ENCODE measurements at regions not wholly inside any gene's neighbourhood (a gene's known extent, or its start where the extent isn't known, plus 50 kb on each side); places are given as distances from the start of the nearest gene placed in this dataset.

DNA sequence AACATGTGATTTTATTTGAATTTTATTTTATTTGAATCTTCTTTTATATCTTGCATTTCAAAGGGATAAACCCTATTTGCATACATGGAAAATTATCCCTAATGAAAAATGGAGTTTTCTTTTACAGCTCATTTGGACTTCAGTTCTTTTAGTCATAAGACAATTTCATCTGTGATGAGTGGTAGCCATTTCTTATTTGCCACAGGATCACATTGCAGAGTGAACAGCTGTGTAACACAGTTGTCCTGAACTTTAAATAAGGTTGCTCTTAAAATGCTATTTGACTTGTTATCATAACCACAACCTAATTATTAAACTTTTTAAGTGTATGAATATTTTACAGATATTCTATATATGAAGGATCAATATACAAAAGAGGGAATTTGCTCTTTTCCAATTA lies 221.7 kb upstream of the ROPN1 start:
- TF ChIP-seq, protein P1, sequence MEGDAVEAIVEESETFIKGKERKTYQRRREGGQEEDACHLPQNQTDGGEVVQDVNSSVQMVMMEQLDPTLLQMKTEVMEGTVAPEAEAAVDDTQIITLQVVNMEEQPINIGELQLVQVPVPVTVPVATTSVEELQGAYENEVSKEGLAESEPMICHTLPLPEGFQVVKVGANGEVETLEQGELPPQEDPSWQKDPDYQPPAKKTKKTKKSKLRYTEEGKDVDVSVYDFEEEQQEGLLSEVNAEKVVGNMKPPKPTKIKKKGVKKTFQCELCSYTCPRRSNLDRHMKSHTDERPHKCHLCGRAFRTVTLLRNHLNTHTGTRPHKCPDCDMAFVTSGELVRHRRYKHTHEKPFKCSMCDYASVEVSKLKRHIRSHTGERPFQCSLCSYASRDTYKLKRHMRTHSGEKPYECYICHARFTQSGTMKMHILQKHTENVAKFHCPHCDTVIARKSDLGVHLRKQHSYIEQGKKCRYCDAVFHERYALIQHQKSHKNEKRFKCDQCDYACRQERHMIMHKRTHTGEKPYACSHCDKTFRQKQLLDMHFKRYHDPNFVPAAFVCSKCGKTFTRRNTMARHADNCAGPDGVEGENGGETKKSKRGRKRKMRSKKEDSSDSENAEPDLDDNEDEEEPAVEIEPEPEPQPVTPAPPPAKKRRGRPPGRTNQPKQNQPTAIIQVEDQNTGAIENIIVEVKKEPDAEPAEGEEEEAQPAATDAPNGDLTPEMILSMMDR (IDR thresholded peaks at IDR 0.05), result no peak
- TF ChIP-seq POLR2A (IDR thresholded peaks at IDR 0.05), result no peak

Data from right lobe of liver (tissue), 4 donors.